Fibroblast of skin of back (primary cell): ENCODE measurements at regions not wholly inside any gene's neighbourhood (a gene's known extent, or its start where the extent isn't known, plus 50 kb on each side); places are given as distances from the start of the nearest gene placed in this dataset.
"Not testable (repeated sequence)": the region's sequence is repeated elsewhere in the genome, so short reads cannot be mapped to it uniquely, and the experiment has no call there.

Source experiments
- DNase-seq: peaks from one replicate; pipeline ENCODE4 v3.0.0-alpha.2; 2013

DNA sequence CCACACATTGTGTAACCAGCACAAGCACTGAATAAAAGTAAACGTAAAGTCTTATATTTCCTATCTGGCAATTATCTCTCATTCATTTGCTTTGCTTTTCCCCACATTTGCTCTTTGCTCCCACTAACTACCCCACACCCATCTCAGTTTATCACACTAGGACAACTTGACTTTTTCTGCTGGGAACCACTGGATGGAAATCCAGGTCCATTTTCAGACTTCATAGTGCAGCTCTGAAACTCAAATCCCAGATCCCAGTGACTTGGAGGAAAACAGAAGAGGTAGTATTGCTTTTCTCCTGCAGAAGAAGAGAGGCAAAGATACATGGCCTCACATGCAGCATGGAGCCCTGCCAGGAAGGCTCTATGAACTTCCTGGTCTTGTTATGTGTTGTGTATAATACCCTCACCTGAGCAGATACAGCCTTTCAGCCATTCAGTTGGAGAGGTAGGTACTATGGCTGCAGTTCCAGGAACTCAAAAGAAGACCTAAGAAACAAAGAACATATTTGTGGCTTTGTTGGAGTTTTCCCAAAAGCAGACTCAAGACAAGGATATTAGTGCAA, 90.0 kb upstream of the NIPBL start:
- no peak for DNase-seq

- DNase-seq = no peak
These were observed 89.0 kb upstream of the NIPBL start for GRCh38 chr5:36787365-36788093.

DNA sequence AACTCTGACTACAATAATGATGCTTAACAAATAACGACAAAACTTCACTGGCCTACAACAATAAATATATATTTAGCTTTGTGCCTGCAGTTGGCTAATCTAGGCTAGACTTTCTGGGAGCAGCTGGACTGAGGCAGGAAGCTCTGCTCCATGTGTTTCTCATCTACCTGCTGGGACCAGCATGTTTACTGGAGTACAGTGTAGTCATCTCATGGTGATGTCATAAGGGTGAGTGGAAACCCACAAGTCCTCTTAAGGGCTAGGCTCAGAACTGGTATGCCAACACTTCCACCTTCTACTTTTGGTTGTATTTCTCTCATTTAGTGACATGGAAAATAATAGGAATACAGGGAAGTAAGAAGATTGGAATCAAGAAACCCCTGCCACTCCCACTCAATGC, 85.7 kb upstream of the NIPBL start:
- DNase-seq = no peak

- DNase-seq = no peak
These were observed 83.9 kb upstream of the NIPBL start for GRCh38 chr5:36792560-36793180.

- DNase-seq = no peak
These were observed 81.2 kb upstream of the NIPBL start for GRCh38 chr5:36795366-36795765.

GRCh38 chr5:36796155-36796554, 80.4 kb upstream of the NIPBL start:
- DNase-seq = no peak

DNA sequence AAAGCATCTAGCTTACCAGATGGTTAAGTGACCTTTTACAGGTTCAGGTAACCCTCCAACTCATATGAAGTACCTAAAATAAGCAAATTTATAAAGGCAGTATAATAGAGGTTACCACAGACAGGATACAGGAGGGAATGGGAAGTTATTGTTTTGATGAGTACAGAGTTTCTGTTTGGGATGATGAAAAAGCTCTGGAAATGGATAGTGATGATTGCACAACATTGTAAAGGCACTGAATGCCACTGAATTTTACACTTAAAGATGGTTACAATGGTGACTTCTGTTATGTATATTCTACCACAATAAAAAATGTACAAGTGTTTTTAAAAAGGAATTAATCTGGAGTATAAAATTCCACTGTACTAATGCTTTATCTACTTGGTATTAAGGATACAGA, 75.0 kb upstream of the NIPBL start:
- no peak for DNase-seq

DNA sequence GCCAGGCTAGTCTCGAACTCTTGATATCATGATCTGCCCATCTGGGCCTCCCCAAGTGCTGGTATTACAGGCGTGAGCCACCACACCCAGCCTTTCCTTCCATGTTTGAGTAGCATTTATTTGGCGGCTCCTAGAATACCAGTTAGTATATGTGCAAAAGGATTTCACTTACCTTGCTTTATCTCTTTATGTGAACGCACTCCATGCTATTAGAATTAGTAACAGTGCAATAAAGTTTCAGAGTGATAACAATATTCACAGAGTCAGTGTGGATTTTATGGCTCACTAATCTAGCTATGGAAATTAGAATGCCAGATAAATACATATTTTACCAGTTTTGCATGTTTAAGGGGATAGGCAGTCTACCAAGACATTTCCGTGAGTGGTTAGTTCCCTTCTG, 74.4 kb upstream of the NIPBL start:
- DNase-seq = no peak

- not testable (repeated sequence) for DNase-seq
These were observed 63.3 kb upstream of the NIPBL start for GRCh38 chr5:36813249-36813648.

DNA sequence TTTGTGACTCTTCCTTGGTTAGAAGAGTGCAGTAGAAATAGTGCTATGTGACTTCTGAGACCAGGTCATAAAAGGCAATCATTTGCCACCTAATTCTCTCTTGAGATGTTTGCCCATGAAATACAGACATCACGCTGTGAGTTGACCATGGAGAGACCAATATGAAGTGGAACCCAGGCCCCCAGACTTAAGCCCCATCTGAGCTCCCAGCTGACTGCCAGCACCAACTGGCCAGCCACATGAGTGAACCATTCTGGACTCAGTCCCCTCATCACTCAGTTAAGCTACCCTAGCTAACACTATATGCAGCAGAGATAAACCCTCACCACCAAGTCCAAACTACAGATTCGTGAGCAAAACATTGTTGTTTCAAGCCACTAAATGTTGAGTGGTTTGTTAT, 60.7 kb upstream of the NIPBL start:
- DNase-seq = no peak

GRCh38 chr5:36820900-36821299, 55.7 kb upstream of the NIPBL start:
- DNase-seq = no peak

- DNase-seq = no peak
These were observed 49.9 kb upstream of the NIPBL start for GRCh38 chr5:36826694-36827093.
